Lung (tissue), 11 donors: ENCODE measurements at regions not wholly inside any gene's neighbourhood (a gene's known extent, or its start where the extent isn't known, plus 50 kb on each side); places are given as distances from the start of the nearest gene placed in this dataset.
A peak's percentile ranks its signal among the peaks of the same experiment; 100 is the strongest.

ENCODE experiments used
- ATAC-seq: fragments of 200-7000 bp; cut with Tn5 transposase; one replicate; pipeline ENCODE4 v1.9.1; 2020; ENCODE audit warnings: moderate number of reproducible peaks; ENCODE audit not compliant: insufficient read depth, low FRiP score
- DNase-seq, 3 donors: peaks; one replicate each; pipeline ENCODE4 v3.0.0-alpha.2; 2013 to 2017
- H3K27ac ChIP-seq, 2 donors: one replicate each; pipeline ENCODE4 v1.5.1; 2013; ENCODE audit warnings: mild to moderate bottlenecking in 2 of 2, moderate library complexity in 2 of 2, control low read depth in 1 of 2, inconsistent platforms in 1 of 2, low read depth in 1 of 2, low read length in 1 of 2
- H3K27me3 ChIP-seq, 3 donors: one replicate each; pipeline ENCODE4 v1.5.1; 2013; ENCODE audit warnings: low read length in 2 of 3; ENCODE audit not compliant: control insufficient read depth in 3 of 3, insufficient read depth in 3 of 3
- H3K36me3 ChIP-seq, 4 donors: one replicate each; pipeline ENCODE4 v1.5.1; 2013; ENCODE audit warnings: low read length in 4 of 4, mild to moderate bottlenecking in 1 of 4, moderate library complexity in 1 of 4; ENCODE audit not compliant: control insufficient read depth in 4 of 4, insufficient read depth in 4 of 4
- H3K4me1 ChIP-seq, 5 donors: one replicate each; pipeline ENCODE4 v1.5.1; 2013; ENCODE audit warnings: low read length in 5 of 5, mild to moderate bottlenecking in 2 of 5, moderate library complexity in 1 of 5; ENCODE audit not compliant: control insufficient read depth in 5 of 5, insufficient read depth in 5 of 5
- H3K4me3 ChIP-seq: one replicate; pipeline ENCODE4 v1.5.1; 2013; ENCODE audit warnings: mild to moderate bottlenecking, control low read depth, moderate library complexity
- H3K9ac ChIP-seq, 2 donors: one replicate each; pipeline ENCODE4 v1.5.1; 2013; ENCODE audit warnings: low read length in 2 of 2, control low read depth in 1 of 2; ENCODE audit not compliant: insufficient read depth in 1 of 2
- H3K9me3 ChIP-seq, 4 donors: one replicate each; pipeline ENCODE4 v1.5.1; 2013; ENCODE audit warnings: low read length in 3 of 4, mild to moderate bottlenecking in 1 of 4, moderate library complexity in 1 of 4; ENCODE audit not compliant: control insufficient read depth in 4 of 4, insufficient read depth in 3 of 4
- WGBS, 2 donors: extraction: QIAGEN DNeasy Blood & Tissue Kit; methylation state at CpG; one replicate each; pipeline ENCODE4 v1.1.7; 2013; 5-methylcytosine and 5-hydroxymethylcytosine counted together
- TF ChIP-seq, protein P1 (sequence below): IDR thresholded peaks from 2 replicates; pipeline ENCODE4 v1.5.1; 2012; ENCODE audit warnings: mild to moderate bottlenecking; ENCODE audit errors: control extremely low read depth, extremely low read depth
- donor health status: control.
- donor health status: control.
- donor health status: Bipolar disorder and iron deficiency.
- donor health status: healthy.
- donor health status: DM: yes; HTN: yes; CAD: no.

DNA sequence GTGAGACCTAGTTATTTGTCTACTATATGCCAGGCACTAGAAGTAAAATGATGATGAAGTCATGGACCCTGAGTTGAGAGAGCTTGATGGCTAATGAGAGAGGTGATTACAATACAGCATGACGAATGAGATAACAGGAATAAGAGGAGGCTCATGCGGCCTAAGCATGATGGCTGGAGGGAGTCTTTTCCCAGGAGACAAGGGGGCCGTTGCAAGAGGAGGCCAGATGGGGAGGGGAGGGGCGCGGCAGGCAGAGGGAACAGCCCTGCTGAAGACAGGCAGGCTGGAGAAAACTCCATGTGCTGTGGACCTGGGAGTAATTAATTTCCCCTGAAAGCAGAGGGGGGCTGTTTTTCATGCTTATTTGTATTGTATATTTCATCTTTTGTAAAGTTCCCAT is 144.7 kb upstream of the RFLNA start:
- Histone ChIP-seq H3K36me3 (no peaks in the 10 kb centered on the region), H3K4me1 (peaks cover 0 to 17% (median 2%) of the 10 kb centered on the region in 5 donors), H3K27me3 (no peaks in the 10 kb centered on the region), H3K9me3 (no peaks in the 10 kb centered on the region), H3K9ac (no peak overlapping the region), H3K4me3 (no peak overlapping the region), H3K27ac (no peak overlapping the region)
- TF ChIP-seq, protein P1, sequence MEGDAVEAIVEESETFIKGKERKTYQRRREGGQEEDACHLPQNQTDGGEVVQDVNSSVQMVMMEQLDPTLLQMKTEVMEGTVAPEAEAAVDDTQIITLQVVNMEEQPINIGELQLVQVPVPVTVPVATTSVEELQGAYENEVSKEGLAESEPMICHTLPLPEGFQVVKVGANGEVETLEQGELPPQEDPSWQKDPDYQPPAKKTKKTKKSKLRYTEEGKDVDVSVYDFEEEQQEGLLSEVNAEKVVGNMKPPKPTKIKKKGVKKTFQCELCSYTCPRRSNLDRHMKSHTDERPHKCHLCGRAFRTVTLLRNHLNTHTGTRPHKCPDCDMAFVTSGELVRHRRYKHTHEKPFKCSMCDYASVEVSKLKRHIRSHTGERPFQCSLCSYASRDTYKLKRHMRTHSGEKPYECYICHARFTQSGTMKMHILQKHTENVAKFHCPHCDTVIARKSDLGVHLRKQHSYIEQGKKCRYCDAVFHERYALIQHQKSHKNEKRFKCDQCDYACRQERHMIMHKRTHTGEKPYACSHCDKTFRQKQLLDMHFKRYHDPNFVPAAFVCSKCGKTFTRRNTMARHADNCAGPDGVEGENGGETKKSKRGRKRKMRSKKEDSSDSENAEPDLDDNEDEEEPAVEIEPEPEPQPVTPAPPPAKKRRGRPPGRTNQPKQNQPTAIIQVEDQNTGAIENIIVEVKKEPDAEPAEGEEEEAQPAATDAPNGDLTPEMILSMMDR: no peak
- no peak for DNase-seq
- WGBS, 2 donors: 66 to 75% methylated on average over 5 of the region's 5 CpGs
- no peak for ATAC-seq

DNA sequence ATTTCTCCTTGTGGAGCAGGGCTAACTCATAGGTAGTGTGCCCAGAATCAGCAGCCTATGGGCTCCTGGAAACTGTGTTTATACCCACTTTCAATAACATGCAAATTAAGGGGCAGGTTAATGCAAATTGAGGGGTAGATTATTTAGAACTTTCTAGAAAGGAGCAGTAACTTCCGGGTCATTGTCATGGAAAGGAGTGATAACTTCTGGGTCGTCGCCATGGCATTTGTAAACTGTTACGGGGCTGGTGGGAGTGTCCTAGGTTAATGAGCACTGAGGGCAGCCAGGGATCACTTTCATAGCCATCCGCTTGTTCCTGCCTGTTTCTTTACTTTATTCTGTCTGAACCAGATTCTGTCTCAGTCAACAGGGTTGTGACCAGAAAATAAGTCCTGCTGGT is 143.3 kb upstream of the RFLNA start:
- TF ChIP-seq, protein P1: no peak
- Histone ChIP-seq H3K4me3 (no peak overlapping the region), H3K9ac (no peak overlapping the region), H3K27ac (no peak overlapping the region), H3K36me3 (no peaks in the 10 kb centered on the region), H3K4me1 (peaks cover 0 to 17% (median 2%) of the 10 kb centered on the region in 5 donors), H3K27me3 (no peaks in the 10 kb centered on the region), H3K9me3 (no peaks in the 10 kb centered on the region)
- 58 to 75% methylated on average over 5 of the region's 5 CpGs for WGBS, 2 donors
- DNase-seq (no peak), ATAC-seq (no peak)

DNA sequence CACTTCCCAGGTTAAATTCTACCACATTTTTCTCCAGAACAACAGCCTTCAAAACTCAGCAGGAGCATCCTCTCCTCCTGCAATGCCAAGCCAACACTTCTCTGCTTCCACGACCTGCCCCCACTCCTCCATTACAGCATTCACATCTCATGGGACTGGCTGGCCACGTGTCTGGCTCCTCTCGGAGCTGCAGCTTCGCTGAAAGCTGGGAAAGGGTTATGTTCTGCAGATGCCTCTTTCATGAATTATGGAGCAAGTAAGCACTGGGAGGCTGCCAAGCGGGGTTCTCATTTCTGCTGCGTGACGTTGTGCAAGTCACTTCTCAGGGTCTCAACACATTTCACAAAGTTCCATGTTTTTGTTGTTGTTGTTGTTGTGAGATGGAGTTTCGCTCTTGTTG is 142.2 kb upstream of the RFLNA start:
- Histone ChIP-seq H3K9ac (no peak overlapping the region), H3K4me3 (no peak overlapping the region), H3K27ac (no peak overlapping the region), H3K9me3 (no peaks in the 10 kb centered on the region), H3K27me3 (no peaks in the 10 kb centered on the region), H3K36me3 (no peaks in the 10 kb centered on the region), H3K4me1 (peaks cover 0 to 13% (median 2%) of the 10 kb centered on the region in 5 donors)
- 69 to 76% methylated on average over 8 of the region's 8 CpGs for WGBS, 2 donors
- peak in 2 of 3 donors; percentile 54 to 67 for DNase-seq
- no peak for ATAC-seq
- TF ChIP-seq, protein P1: no peak

DNA sequence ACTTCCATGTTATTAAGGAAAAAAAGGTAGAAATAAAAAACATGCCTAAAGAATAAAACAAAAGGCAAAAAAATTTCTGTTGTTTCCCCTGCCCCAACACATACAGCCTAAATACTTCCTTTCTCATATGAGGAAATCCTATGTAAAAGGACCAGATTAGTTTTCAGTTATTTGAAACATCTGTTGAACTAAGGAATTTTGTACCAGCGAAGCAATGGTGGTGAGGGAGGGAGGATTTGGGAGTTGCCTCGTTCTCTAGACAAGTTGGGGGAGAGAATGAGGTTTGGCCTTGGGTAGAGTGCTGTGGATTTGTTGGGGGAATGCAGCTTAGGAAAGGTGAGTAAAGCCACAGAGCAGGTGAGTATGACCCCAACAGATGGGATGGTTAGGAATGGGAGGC is 141.5 kb upstream of the RFLNA start:
- TF ChIP-seq, protein P1: no peak
- H3K4me3 ChIP-seq: no peak overlapping the region
- ATAC-seq (no peak), DNase-seq (peak in 2 of 3 donors; percentile 61)
- no peak overlapping the region for H3K9ac ChIP-seq
- no peaks in the 10 kb centered on the region for H3K27me3 ChIP-seq
- 77 to 88% methylated on average over 2 of the region's 2 CpGs for WGBS, 2 donors
- H3K4me1 ChIP-seq: peaks cover 0 to 11% (median 2%) of the 10 kb centered on the region in 5 donors
- no peak overlapping the region for H3K27ac ChIP-seq
- H3K36me3 ChIP-seq: no peaks in the 10 kb centered on the region
- no peaks in the 10 kb centered on the region for H3K9me3 ChIP-seq
